Astrocyte of the spinal cord (primary cell): ENCODE measurements at regions not wholly inside any gene's neighbourhood (a gene's known extent, or its start where the extent isn't known, plus 50 kb on each side); places are given as distances from the start of the nearest gene placed in this dataset.
A peak's percentile ranks its signal among the peaks of the same experiment; 100 is the strongest.
"Not testable (repeated sequence)": the region's sequence is repeated elsewhere in the genome, so short reads cannot be mapped to it uniquely, and the experiment has no call there.

Source experiments
- DNase-seq: peaks from one replicate; pipeline ENCODE4 v3.0.0; 2011; ENCODE audit warnings: low read depth, low spot score
- H3K4me3 ChIP-seq: 2 replicates; pipeline ENCODE4 v1.5.1; 2011; ENCODE audit warnings: low read depth, mild to moderate bottlenecking, low read length, moderate library complexity
- CTCF ChIP-seq: IDR thresholded peaks from 2 replicates; pipeline ENCODE4 v1.5.1; 2012; ENCODE audit warnings: low read depth, mild to moderate bottlenecking, low read length, inconsistent platforms
- in situ Hi-C: cut with HindIII; loops from 2 replicates; pipeline ENCODE4 v1.10.0; 2017; ENCODE audit warnings: low sequenced_read_pairs

GRCh38 chr5:163894645-163895044 lies 389.2 kb downstream of the MAT2B start:
- TF ChIP-seq CTCF = no peak
- no peak overlapping the region for H3K4me3 ChIP-seq
- in situ Hi-C loops = no loop called here
- DNase-seq = peak; percentile 66

- H3K4me3 ChIP-seq = no peak overlapping the region
- DNase-seq = no peak
- no peak for TF ChIP-seq CTCF
- in situ Hi-C loops = no loop called here
Observed at GRCh38 chr5:163898873-163899272, 393.5 kb downstream of the MAT2B start.

GRCh38 chr5:163907783-163908182 lies 402.4 kb downstream of the MAT2B start:
- in situ Hi-C loops, DNase-seq, H3K4me3 ChIP-seq: not testable (repeated sequence)

GRCh38 chr5:163908253-163908652 lies 402.8 kb downstream of the MAT2B start:
- DNase-seq = no peak
- no peak overlapping the region for H3K4me3 ChIP-seq
- no peak for TF ChIP-seq CTCF
- in situ Hi-C loops = no loop called here

- DNase-seq = no peak
- in situ Hi-C loops = no loop called here
- TF ChIP-seq CTCF = no peak
- no peak overlapping the region for H3K4me3 ChIP-seq
Observed at GRCh38 chr5:163910226-163910625, 404.8 kb downstream of the MAT2B start.

- no peak for TF ChIP-seq CTCF
- DNase-seq = no peak
- H3K4me3 ChIP-seq = no peak overlapping the region
- in situ Hi-C loops = no loop called here
Observed at GRCh38 chr5:163912046-163912445, 406.6 kb downstream of the MAT2B start.

- DNase-seq = no peak
- in situ Hi-C loops = no loop called here
- TF ChIP-seq CTCF = peak; percentile 5
- no peak overlapping the region for H3K4me3 ChIP-seq
Observed at GRCh38 chr5:163913548-163913947, 408.1 kb downstream of the MAT2B start.
